Posterior cingulate gyrus (tissue), 11 donors: ENCODE measurements at regions not wholly inside any gene's neighbourhood (a gene's known extent, or its start where the extent isn't known, plus 50 kb on each side); places are given as distances from the start of the nearest gene placed in this dataset.

Experiments used
- DNase-seq, 10 donors: peaks; one replicate each; pipeline versions ENCODE4 v3.0.0 to v3.0.0-alpha.2; 2020 to 2021; ENCODE audit warnings: mixed read lengths in 3 of 10
- intact Hi-C: fragments of 100-400 bp; cut with DNase I; formaldehyde crosslinking; loops from one replicate; pipeline ENCODE4 v1.15.1; 2023

DNA sequence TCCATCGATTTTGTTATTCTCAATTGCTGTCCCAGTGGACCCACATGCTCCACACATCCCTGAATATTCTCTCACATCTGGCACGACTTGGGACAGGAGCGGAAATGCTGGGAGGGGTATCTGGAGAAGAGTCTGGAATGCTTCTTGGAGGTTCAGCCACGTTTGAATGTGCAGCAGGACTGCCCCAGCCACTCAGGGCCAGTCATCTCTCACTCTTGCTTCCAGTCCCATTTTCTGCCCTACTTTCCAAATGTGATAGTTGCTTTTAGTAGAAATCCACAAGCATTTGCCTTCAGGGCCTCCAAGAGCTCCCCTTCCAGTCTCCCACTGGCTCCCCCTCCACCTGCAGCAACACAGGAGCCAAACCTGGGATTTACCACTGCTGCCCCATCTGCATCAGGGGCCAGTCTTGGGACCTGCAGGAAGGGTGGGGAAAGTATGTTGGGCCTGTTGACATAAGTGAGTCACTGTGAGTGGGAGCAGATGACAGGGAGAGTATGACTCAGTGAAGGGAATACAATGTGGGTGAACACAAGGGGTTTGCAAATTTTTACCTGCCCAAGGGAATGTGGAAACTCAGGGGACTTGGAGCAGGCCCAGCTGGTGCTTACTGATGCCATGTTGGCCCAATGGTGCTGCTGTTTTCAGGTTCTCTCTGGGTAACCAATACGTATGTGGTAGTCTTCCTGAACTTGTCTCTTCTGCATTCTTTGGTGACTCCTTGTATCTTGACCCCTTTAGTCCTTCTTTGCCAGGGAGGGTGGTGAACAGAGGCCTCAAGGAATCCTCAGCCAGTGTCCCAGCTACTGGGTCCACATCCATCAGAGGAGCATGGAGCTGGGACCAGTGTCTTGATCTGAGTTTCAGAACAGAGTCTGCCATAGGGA lies 78.8 kb upstream of the CRHR1 start:
- no peak for DNase-seq
- intact Hi-C loops = no loop called here

DNA sequence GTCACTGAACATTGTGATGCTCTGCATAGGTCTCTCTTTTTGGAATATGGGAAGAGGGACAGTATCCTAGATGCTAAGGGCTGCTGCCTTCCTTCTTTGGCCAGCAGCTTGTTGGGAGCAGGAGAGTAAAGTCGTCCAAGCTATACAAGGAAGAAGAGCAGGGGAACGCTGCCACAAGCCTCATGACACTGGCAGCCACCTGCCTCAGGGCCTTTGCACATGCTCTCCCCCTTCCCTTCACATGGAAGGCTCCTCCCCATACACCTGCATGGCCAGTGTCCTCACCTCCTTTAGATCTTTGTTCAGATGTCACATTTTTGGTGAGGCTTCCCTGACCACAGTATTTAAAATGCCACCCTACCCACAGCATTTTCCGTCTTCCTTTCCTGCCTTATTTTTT lies 78.1 kb upstream of the CRHR1 start:
- intact Hi-C loops = no loop called here
- DNase-seq = no peak

DNA sequence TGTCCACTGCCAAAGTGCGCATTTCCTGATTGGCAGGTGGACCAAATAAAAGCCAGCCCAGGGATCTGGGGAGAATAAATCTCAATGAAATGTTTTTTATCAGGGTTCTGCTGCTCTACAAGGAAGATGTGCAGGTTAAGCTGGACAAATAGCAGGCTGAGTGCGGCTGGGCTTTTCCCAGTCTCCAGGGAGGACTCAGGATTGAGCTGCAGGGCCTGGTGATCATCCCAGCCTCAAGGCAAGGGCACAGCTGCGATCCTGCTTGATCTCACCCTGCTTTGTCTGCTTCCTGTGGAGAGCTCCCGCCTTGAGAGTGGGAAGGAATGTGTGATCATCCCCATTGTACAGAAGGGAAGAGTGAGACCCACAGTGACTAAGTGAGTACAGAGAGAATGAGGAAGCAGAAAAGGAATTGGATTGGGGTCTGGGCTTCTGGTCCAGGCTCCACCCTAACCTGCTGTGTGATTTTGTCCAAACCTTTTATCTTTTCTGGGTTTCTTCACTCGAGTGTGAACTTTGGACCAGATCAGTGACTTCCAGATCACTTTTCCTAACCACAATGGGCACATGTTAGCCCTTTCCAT lies 75.3 kb upstream of the CRHR1 start:
- DNase-seq = no peak
- intact Hi-C loops = no loop called here

DNA sequence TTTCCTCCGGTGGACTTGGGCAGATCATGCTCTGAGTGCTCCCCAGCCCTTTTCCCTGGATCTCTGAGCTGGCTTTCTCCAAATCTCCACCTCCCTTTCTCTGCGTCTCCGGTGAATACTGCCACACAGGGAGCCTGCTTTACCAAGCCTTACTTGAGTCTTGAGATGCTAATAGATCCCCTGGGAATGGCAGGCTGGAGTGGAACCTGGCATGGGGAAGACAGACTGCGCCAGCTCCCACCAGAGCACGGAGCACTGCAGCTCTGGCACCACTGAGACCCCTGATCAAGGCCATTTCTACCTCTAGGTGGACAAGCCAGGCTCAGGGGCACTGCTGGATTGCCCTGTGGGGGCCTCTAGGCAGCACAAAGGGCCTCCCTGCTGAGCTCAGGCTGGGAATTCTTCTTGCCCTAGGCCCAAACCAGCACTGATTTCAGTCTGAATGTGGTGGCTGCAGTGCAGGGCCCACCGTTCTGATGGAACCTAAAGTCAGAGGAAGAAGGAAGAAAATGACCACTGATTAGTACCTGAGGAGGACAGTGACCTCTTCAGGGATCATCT lies 74.3 kb upstream of the CRHR1 start:
- no peak for DNase-seq
- intact Hi-C loops = no loop called here

DNA sequence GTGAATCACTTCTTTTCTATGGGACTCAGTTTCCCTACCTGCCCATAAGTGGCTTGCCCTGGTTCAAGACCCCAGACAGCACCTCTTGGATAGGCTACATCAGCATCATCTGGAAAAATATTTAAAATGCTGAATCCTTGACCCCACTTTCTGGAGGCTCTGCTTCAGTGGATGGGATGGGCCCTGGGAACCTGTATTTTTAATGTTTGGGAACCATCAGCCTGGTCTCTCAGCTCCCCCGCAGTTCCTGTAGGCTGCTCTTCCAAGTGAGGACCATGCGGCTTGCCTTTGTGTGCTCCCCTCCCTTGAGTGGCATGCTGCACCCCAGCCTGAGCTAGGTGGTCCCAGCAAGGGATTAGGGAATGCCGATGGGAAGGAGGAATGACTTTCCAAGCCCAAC lies 68.3 kb upstream of the CRHR1 start:
- intact Hi-C loops = no loop called here
- no peak for DNase-seq

DNA sequence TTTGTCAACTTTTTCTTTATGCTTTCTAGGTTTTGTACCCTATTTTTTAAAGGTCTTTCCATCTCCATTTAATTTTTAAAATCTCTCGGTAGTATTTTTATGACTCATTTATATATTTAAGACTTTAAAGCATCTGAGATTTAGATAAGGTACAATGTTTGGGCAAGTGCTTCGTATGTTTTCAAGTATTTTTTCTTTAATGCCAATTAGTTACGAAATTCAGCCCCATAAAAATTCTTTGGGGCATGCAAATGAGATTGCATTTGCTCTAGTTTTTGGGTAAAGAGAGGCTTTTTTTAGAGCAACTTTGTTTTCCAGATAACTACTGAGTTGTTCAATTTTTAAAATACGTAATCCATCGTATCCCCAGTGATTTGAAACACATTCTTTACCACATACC lies 65.3 kb upstream of the CRHR1 start:
- intact Hi-C loops = no loop called here
- DNase-seq = no peak

DNA sequence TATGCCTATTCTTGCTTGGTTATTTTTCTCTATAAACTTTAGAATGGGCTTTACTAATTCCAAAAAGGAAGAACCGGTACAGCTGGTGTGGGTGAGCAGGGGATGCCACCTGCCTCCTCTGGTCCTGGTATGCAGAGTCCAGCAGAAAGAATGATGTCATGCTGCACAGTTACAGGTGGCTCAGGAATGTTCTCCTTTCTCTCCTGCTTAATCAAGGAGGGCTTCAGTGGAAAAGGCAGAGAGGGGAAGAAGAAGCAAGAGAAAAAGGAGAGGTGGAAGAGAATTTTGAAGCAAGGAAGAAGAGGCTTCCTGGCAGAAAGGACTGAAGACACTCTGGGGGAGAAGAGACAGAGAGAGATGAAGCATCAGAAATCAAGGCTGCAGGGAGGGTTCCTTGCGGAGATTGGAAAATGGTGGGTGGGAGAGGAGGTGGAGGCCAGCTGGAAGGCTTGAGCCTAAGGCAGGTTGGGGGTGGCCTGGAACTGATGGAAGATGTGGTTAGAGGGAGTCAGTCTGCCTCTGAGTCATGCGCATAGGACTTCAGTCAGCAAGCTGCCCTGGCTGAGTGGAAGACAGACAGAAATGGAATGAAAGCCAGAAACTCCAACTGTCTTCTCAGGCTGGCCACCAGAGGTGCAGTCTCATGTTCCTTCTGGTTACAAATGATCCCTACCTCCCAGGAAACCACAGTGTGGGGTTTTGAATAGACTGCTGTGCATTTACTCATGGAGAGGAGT lies 64.6 kb upstream of the CRHR1 start:
- intact Hi-C loops = loop anchor here (5.0 kb wide), 1 partner anchor 113 kb away; no protein-coding TSS in a partner anchor
- peak in 8 of 10 donors; percentile 29 to 91 (median 56) for DNase-seq

DNA sequence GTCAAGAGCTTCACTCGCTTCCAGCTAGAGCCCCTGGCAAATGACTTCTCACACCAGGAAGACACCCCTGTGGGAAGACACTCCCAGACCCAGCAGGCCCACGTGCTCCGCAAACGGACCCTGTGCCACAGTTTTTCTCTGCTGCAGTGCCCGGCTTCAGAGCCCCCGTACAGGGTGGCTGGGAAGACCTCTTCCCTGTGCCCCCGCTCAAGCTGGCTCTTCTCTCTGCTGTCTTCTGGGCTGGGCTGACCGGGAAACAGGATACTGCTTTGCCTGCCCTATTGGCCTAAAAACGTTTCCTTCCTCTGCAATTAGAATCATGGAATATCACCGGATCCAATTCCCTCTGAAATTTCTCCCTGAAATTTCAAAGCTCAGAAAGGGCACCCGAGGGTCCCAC lies 63.7 kb upstream of the CRHR1 start:
- intact Hi-C loops = loop anchor here (5.0 kb wide), 1 partner anchor 112 kb away; no protein-coding TSS in a partner anchor
- no peak for DNase-seq

DNA sequence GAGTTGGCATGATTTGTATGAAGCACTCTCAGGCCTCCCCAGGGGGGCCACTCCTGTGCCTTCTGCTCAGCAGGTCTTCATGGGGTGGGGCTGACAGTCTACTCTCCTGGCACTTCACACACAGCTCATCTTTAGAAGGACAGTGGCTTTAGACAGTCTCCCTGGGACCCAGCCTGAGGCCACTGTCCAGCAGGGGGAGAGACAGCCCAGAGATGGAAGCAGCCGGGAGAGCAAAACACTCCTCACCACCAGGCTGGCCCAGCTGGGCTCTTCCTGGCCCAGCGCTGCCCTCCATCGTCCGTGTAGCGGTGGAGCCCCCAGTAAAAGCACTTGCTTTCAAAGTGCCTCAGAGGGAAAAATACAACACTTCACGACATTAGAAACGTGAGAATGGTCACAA lies 62.0 kb upstream of the CRHR1 start:
- intact Hi-C loops = loop anchor here (5.0 kb wide), 1 partner anchor 110 kb away; no protein-coding TSS in a partner anchor
- peak in 5 of 10 donors; percentile 21 to 91 (median 58) for DNase-seq

DNA sequence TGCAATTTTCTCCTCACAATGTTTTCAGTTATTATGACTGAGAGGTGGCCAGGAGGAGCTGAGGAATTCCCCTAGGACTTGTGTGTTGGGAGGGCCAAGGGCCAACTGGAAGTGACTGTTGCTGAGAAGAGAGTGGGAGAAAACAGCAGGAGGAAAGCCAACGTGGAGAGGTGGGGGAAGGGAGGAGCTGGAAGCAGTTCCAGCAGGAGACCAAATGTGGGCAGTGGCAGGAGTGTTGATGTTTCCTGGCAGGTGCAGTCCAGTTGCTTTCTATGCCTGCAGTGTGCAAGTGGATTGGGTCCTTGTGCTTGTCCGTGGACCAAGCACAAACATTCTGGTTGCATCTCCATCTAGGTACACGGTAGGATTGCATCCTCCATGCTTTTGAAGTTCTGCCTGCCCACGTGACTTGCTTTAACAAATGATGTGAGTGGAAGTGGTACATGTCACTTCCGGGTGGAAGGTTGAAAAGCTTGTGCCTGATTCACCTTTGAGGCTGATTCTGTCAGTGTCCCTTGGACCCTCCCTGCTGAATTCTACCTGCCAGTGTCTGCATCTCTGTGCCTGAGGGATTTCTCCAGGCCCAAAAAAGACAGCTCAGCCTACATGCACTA lies 54.7 kb upstream of the CRHR1 start:
- DNase-seq = peak in 1 of 10 donors; percentile 20
- intact Hi-C loops = no loop called here

DNA sequence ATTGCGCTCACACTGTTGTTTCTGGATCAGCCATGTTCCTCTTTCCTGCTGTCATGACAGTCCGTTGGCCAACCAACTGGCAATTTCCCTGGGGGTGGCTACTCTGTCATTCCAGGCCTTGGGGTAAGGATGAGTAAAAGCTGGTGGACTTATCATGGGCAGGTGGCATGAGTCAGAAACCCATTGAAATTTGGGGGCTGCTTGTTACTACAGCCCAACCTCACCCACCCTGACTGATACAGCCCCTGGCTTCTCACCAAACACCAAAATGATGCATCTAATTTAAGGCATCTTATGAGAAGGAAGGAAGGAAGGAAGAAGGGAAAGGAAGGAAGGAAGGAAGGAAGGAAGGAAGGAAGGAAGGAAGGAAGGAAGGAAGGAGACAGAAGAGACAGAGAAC lies 53.9 kb upstream of the CRHR1 start:
- no peak for DNase-seq
- intact Hi-C loops = no loop called here

DNA sequence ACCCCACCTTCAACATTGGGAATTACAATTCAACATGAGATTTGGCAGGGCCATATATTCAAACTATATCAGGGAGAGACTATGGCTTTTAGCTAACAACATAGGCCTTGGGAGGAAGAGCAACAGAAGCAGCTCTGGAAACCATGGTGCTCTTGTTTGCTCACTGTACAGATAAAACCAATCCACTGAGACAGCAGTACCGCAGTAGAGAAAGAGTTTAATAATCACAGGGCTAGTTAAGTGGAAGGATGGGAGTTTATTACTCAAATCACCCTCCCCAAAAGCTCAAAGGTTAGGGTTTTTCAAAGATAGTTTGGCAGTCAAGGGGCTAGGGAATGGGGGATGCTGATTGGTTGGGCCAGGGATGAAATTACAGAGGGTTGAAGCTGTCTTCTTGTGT lies 52.7 kb upstream of the CRHR1 start:
- intact Hi-C loops = no loop called here
- DNase-seq = no peak

DNA sequence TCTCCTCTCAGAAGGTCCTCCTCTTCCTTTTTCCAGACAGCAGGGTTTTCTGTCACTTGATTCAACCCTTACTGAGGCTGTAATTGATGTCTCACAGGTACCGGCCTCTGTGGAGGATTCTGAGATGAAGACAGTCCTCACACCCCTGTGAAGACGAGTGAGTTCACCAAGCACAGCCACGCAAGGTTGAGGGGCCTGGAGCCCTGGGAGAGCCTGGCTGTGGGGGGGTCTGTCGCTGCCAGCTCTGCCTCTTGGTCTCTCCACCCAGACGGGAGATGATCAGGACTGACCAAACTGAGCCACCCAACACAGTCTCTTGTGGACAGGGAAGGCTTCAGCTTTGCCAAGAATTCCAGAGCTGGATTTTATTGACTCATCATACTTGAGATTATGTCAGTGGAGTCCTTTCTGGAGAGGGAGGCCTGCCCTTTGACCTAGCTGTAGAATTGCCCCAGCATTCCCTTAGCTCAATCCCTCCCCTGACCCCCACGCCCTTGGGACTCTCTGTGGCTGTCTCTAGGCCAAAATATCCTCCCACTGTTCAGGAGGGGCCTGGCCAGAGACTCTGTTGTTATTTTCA lies 51.1 kb upstream of the CRHR1 start:
- intact Hi-C loops = no loop called here
- DNase-seq = no peak

DNA sequence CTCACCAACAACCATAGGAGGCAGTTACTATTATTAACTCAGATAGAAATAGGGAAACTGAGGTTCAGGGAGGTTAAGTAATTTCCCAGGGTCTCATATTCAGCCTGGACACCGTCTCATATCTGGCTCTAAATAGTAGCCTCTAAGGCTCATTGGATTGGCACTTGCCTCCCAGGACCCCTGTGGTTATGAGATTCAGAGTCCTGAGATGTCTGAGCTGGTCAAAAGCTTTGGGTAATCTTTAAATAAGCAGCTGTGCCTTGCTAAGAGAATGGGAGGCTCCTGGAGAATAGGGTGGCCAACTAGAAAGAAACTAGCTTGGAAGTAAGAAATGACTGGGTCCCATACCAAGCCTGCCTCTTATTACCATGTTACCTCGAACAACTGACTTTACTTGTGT lies 50.3 kb upstream of the CRHR1 start:
- DNase-seq = no peak
- intact Hi-C loops = no loop called here
